ENCODE measurements at regions not wholly inside any gene's neighbourhood (a gene's known extent, or its start where the extent isn't known, plus 50 kb on each side); places are given as distances from the start of the nearest gene placed in this dataset.

DNA sequence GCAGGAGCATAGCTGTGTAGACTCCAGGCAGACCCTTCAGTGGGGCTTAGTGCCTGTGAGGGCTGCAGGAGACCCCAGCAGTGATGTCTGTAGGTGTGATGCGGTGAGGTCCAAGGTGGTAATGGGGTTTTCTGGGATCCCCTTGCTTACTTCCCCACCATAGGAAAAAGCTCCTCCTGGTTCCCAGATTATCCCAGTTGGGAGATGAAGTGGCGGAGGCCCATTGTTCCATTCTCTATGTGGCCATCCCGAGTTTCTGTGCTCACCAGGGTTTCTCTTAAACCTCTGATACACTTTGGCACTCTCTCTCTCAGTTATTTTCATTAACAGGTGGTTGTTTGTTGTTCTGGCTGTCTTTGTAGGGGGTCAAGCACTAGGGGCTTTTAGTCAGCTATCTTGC is 146.7 kb upstream of the IGF1R start:
- no peak overlapping the region for H3K27ac ChIP-seq (ENCODE audit: low read depth, low read length)
- no peak overlapping the region for H3K4me3 ChIP-seq (ENCODE audit: low read length)
- H3K36me3 ChIP-seq (ENCODE audit: control insufficient read depth, insufficient read depth, low read length), result no peaks in the 10 kb centered on the region
- H3K27me3 ChIP-seq (ENCODE audit: control insufficient read depth, insufficient read depth, low read length), result no peaks in the 10 kb centered on the region
- H3K4me1 ChIP-seq (ENCODE audit: control insufficient read depth, insufficient read depth, low read length), result no peaks in the 10 kb centered on the region
- no peak overlapping the region for H3K9ac ChIP-seq (ENCODE audit: low read length)

DNA sequence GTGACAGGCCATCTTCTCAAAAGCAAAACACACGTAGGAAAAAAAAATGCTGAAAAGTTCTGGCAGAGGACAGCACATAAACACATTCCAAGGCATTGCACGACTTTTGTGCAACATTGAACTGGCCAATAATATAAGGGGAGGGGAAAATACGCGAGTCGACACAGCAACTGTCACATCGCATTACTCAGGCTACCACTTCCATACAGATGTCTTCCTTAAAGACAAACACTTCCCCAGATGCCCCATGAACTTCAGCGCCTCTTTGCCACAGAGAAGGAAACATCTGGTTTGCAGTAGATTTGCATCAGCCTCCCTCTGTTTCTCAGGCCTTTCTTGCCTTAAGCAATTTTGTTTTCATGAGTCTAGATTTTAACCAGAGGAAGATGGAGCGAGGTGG is 144.4 kb upstream of the IGF1R start:
- no peak overlapping the region for H3K9ac ChIP-seq (ENCODE audit: low read length)
- H3K4me1 ChIP-seq (ENCODE audit: control insufficient read depth, insufficient read depth, low read length), result no peaks in the 10 kb centered on the region
- no peaks in the 10 kb centered on the region for H3K27me3 ChIP-seq (ENCODE audit: control insufficient read depth, insufficient read depth, low read length)
- no peaks in the 10 kb centered on the region for H3K36me3 ChIP-seq (ENCODE audit: control insufficient read depth, insufficient read depth, low read length)
- H3K27ac ChIP-seq (ENCODE audit: low read depth, low read length), result no peak overlapping the region
- no peak overlapping the region for H3K4me3 ChIP-seq (ENCODE audit: low read length)

DNA sequence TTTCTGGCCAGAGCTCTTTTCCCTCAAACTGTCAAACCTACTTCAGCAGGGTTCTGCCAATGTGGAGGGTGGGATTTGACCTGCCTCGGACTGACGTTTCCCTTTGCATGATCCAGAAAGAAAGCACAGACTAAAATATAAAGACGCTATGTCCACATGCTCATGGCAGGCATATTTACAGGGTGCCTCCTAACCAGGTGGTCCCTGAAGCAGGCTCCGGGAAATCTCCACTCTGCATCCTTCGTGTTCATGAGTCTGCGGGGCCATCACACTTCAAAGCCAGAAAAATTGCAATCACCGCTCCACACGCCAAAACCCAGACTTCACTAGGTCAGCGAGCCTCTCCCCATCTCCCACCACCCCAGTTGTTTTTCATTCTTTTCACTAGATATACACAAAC is 143.3 kb upstream of the IGF1R start:
- H3K4me3 ChIP-seq (ENCODE audit: low read length), result no peak overlapping the region
- no peak overlapping the region for H3K27ac ChIP-seq (ENCODE audit: low read depth, low read length)
- H3K9ac ChIP-seq (ENCODE audit: low read length), result no peak overlapping the region

DNA sequence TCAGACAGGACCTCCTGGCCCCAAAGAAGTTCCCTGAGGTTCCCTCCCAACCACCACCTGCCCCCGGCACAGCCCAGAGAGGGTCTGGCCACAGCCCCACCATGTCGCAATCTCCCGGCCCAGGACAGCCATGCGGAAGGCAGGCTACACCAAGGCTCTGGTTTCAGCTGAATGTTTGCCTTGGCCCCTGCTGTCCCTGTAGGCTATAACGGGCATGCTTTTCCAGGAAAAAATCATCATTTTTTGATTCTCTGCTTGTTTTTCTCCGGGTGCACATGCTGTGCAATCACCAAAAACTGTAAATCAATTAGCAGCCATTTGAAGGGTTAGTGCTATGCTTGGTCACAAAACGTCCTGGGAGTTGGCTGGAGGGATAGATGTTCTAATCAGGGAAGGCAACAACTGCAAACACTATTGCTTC is 142.7 kb upstream of the IGF1R start:
- Histone ChIP-seq H3K9ac (ENCODE audit: low read length) (no peak overlapping the region), H3K27me3 (ENCODE audit: control insufficient read depth, insufficient read depth, low read length) (no peaks in the 10 kb centered on the region), H3K4me1 (ENCODE audit: control insufficient read depth, insufficient read depth, low read length) (no peaks in the 10 kb centered on the region), H3K36me3 (ENCODE audit: control insufficient read depth, insufficient read depth, low read length) (no peaks in the 10 kb centered on the region), H3K4me3 (ENCODE audit: low read length) (no peak overlapping the region), H3K27ac (ENCODE audit: low read depth, low read length) (no peak overlapping the region)

More for the DNA sequence above, 143.3 kb upstream of the IGF1R start:
- Histone ChIP-seq H3K27me3 (ENCODE audit: control insufficient read depth, insufficient read depth, low read length) (no peaks in the 10 kb centered on the region), H3K4me1 (ENCODE audit: control insufficient read depth, insufficient read depth, low read length) (no peaks in the 10 kb centered on the region), H3K36me3 (ENCODE audit: control insufficient read depth, insufficient read depth, low read length) (no peaks in the 10 kb centered on the region)

DNA sequence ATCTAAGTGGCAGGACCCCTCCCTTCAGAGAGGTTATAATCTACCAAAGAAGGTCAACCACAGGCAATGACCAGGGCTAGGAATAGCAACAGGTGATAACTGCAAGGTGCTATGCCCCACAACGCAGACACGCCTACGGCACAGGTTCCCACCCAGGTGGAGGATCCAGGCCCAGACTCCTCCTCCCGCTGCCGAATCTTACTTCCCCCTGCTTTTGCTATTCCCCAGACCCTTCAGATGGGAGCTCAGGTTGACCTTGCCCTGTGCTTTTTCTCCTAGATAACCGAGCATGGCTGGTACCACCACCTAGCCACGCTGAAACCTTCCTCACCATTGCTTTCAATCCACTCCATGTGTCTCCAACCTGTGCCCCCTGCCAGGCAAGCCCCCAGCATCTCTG is 142.2 kb upstream of the IGF1R start:
- Histone ChIP-seq H3K9ac (ENCODE audit: low read length) (no peak overlapping the region), H3K36me3 (ENCODE audit: control insufficient read depth, insufficient read depth, low read length) (no peaks in the 10 kb centered on the region), H3K4me1 (ENCODE audit: control insufficient read depth, insufficient read depth, low read length) (no peaks in the 10 kb centered on the region), H3K27me3 (ENCODE audit: control insufficient read depth, insufficient read depth, low read length) (no peaks in the 10 kb centered on the region), H3K27ac (ENCODE audit: low read depth, low read length) (no peak overlapping the region), H3K4me3 (ENCODE audit: low read length) (no peak overlapping the region)

DNA sequence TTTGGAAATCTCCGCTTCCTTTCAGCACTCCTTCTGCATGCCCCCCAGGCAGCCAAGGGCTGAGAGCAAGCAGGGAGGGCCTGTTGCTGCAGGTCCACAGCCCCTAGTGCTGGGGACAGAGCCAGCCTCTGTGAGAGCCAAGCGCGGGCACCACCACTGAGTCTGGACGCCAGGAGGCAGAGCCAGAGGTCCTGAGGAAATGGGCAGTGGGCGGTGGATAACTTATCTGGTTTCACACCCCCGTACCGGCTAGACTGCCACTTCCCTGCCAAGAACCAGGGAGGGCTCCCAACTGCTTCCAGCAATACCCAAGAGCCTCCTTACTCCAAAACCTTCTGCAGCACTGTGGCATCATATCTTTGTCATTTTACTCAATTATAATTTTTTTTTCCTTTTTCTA is 141.6 kb upstream of the IGF1R start:
- Histone ChIP-seq H3K4me3 (ENCODE audit: low read length) (no peak overlapping the region), H3K27ac (ENCODE audit: low read depth, low read length) (no peak overlapping the region), H3K4me1 (ENCODE audit: control insufficient read depth, insufficient read depth, low read length) (no peaks in the 10 kb centered on the region), H3K36me3 (ENCODE audit: control insufficient read depth, insufficient read depth, low read length) (no peaks in the 10 kb centered on the region), H3K9ac (ENCODE audit: low read length) (no peak overlapping the region), H3K27me3 (ENCODE audit: control insufficient read depth, insufficient read depth, low read length) (no peaks in the 10 kb centered on the region)

DNA sequence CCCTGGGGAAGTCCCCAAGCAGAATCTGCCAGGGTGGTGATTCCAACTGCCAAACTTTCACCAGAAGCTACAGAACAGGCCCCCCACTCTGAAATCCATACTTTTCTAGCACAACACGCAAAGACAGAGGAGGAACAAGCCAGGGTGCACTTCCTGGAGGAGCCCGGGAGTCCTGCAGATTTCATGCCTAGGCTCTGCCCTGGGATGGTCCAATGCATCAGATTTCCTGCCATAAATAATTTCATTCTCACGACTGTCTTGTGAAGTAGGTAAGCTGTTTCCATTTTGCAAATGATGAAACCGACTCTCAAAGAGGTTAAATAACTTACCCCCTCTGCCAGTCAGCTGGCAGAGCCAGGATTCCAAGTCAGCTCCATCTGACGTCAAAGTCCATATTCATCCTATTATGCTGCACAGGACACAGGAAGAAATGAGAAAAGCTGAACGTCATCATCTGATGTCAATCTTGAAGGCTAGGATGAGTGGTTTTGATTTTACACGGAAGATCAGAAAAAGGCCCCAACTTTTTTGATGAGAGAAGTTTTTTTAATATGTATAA is 134.8 kb upstream of the IGF1R start:
- Histone ChIP-seq H3K9ac (ENCODE audit: low read length) (no peak overlapping the region), H3K27ac (ENCODE audit: low read depth, low read length) (no peak overlapping the region), H3K27me3 (ENCODE audit: control insufficient read depth, insufficient read depth, low read length) (no peaks in the 10 kb centered on the region), H3K36me3 (ENCODE audit: control insufficient read depth, insufficient read depth, low read length) (no peaks in the 10 kb centered on the region), H3K4me3 (ENCODE audit: low read length) (no peak overlapping the region), H3K4me1 (ENCODE audit: control insufficient read depth, insufficient read depth, low read length) (no peaks in the 10 kb centered on the region)

DNA sequence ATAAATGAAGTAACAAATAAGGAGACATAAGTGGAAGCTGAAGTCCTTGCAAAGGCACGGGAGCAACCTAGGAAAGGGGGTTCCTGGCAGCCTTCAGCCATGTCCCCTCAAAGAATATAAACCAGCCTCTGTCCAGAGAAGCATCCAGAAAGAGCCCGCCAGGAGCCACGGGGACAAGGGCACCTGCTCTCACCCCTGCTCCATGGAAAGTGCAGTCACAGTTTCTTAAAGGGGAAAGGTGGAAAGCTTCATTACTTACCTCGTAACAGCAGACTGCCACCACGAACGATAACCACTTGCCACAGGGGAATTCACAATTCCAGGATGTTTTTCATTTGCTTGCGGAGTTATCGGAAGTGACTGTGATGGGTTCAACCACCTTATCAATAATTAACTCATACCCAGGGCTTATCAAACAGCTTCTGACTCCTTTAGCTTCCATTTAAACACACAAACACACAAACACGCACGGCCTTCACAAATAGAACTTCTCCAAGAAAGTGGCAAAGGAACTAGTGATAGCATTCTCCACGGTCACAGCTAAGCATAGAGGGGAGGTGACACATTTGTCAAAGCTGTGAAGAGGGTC is 134.2 kb upstream of the IGF1R start:
- no peaks in the 10 kb centered on the region for H3K27me3 ChIP-seq (ENCODE audit: control insufficient read depth, insufficient read depth, low read length)
- no peaks in the 10 kb centered on the region for H3K4me1 ChIP-seq (ENCODE audit: control insufficient read depth, insufficient read depth, low read length)
- no peaks in the 10 kb centered on the region for H3K36me3 ChIP-seq (ENCODE audit: control insufficient read depth, insufficient read depth, low read length)
- no peak overlapping the region for H3K4me3 ChIP-seq (ENCODE audit: low read length)
- no peak overlapping the region for H3K9ac ChIP-seq (ENCODE audit: low read length)
- H3K27ac ChIP-seq (ENCODE audit: low read depth, low read length), result no peak overlapping the region

DNA sequence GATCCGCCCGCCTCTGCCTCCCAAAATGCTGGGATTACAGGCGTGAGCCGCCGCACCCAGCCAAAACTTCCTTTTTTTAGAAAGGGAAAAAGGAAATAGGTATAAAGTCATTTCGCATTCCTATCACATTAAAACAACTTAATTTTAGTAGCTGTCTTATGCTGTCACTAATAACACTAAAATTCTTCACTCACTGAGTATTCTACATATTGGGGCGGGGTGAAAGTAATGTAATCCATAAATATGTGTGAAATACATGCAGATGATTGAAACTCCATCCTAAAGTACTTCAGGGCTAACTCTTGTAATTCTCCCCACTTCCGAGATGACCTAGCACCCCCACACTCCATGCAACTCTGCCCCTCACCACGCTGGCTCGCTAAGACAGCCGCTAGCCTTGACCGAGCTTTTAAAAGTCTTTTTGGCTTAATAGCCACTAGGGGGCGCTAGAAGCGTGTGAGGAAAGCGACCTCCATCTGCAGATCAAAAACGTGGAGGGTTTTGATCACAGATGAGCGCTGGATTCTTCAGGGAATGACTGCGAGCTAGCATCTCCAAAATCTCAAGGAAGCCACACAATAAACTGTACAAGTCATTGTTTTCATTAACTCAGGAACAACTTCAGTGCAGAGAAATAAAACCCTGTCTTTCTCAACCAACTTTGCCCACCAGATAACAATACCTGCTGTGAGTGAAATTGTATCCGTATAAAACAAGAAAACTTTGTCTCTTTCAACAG is 129.3 kb upstream of the IGF1R start:
- Histone ChIP-seq H3K4me1 (ENCODE audit: control insufficient read depth, insufficient read depth, low read length) (no peaks in the 10 kb centered on the region), H3K4me3 (ENCODE audit: low read length) (no peak overlapping the region), H3K27ac (ENCODE audit: low read depth, low read length) (no peak overlapping the region), H3K27me3 (ENCODE audit: control insufficient read depth, insufficient read depth, low read length) (no peaks in the 10 kb centered on the region), H3K36me3 (ENCODE audit: control insufficient read depth, insufficient read depth, low read length) (no peaks in the 10 kb centered on the region), H3K9ac (ENCODE audit: low read length) (no peak overlapping the region)

DNA sequence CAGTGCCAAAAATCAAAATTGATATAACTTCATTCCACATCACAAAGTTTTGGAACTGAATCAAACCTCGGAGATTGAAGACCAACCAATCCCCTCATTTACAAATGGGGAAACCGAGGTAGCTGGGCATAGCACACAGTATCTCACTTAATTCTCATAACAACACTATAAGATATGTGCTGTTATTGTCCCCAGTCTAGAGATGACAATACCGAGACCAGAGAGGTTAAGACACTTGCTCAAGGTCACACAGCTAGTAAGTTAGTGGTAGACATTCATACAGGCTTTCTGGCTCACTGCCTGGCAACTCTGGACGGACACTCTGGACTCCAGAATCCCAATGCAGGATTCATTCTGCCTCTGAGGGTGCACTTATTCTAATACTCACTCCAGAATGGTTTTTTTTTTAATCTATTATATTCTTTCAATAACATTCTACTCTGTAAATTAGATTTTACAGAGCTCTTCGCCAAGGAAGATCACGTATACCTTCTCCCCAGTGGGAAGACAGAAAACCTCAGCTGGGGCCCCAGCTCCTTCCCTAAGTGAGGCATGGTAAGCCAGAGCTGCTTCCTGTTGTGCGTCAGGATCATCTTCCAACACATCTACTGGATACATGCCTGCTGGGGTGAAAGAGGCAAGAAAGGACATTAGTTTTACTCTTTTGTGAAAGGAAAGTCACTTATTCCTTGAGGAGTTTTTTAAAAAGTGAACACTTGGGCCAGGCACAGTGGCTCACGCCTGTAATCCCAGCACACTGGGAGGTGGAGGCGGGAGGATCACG is 128.4 kb upstream of the IGF1R start:
- Histone ChIP-seq H3K4me1 (ENCODE audit: control insufficient read depth, insufficient read depth, low read length) (no peaks in the 10 kb centered on the region), H3K4me3 (ENCODE audit: low read length) (no peak overlapping the region), H3K27me3 (ENCODE audit: control insufficient read depth, insufficient read depth, low read length) (no peaks in the 10 kb centered on the region), H3K27ac (ENCODE audit: low read depth, low read length) (no peak overlapping the region), H3K9ac (ENCODE audit: low read length) (no peak overlapping the region), H3K36me3 (ENCODE audit: control insufficient read depth, insufficient read depth, low read length) (no peaks in the 10 kb centered on the region)

DNA sequence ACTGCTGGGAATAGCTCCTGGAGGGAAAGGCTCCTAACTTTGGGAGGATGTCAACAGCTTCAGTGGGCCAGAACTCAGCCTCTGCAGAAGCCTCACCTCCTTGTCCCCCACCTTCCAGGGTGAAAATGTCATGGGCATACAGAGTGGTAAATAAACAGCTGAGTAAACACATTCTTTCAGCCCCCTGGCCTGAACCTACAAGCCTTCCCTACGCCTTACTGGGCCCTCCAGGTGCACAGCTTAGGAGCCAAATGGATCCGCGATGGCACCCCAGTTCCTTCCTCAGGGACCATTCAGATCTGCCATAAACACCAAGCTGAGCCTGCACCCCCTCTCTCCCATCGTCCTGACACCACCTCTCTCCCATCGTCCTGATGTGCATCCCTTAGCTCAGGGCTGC is 126.2 kb upstream of the IGF1R start:
- H3K4me1 ChIP-seq (ENCODE audit: control insufficient read depth, insufficient read depth, low read length), result peaks cover 3% of the 10 kb centered on the region
- no peaks in the 10 kb centered on the region for H3K27me3 ChIP-seq (ENCODE audit: control insufficient read depth, insufficient read depth, low read length)
- no peak overlapping the region for H3K4me3 ChIP-seq (ENCODE audit: low read length)
- no peak overlapping the region for H3K27ac ChIP-seq (ENCODE audit: low read depth, low read length)
- H3K36me3 ChIP-seq (ENCODE audit: control insufficient read depth, insufficient read depth, low read length), result no peaks in the 10 kb centered on the region
- no peak overlapping the region for H3K9ac ChIP-seq (ENCODE audit: low read length)

DNA sequence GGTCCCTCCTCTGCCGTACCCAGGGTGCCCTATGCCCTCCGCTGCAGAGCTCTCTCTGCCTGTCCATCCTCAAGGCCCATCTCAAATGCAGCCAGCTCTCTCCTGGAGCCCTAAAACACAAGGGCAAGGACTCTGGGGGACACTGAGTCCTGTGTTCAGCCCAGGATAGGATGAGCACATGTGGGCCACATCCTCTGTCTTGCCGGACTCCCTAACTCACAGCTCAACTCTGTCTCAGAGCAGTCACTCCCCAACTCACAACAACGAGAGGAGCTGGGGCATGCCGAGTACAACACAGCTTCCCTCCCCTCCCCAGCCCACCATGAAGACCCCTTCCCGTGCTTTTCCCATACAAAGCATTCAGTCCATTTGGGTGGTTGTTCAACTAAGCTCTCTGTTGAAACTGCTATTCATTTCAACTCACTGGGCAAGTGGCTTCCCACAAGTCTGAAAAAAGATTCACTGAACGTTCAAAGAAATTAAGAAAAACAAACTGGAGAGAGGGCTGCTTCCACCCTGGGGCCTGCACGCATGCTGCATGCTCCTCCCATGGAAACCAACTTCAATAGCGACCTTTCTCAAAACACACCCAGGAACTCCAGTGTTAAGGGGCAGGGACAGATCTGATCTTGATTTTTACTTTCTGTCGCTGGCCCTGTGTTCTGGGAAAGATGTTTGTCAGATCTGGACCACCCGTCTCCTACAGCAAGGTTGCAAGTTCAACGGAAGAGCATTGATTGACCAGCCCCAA is 124.3 kb upstream of the IGF1R start:
- Histone ChIP-seq H3K4me3 (ENCODE audit: low read length) (no peak overlapping the region), H3K9ac (ENCODE audit: low read length) (no peak overlapping the region), H3K27me3 (ENCODE audit: control insufficient read depth, insufficient read depth, low read length) (no peaks in the 10 kb centered on the region), H3K4me1 (ENCODE audit: control insufficient read depth, insufficient read depth, low read length) (peaks cover 3% of the 10 kb centered on the region), H3K27ac (ENCODE audit: low read depth, low read length) (no peak overlapping the region), H3K36me3 (ENCODE audit: control insufficient read depth, insufficient read depth, low read length) (no peaks in the 10 kb centered on the region)

All from rectal smooth muscle tissue (tissue), 1 donor.